Osteoblast (primary cell): ENCODE measurements at regions not wholly inside any gene's neighbourhood (a gene's known extent, or its start where the extent isn't known, plus 50 kb on each side); places are given as distances from the start of the nearest gene placed in this dataset.

Experiments used
- DNase-seq: peaks from one replicate; pipeline ENCODE4 v3.0.0; 2011; ENCODE audit warnings: low spot score, mixed read lengths; ENCODE audit not compliant: insufficient read length; ENCODE audit errors: missing footprints
- H2AFZ ChIP-seq: 2 replicates; pipeline ENCODE4 v1.6.0; 2011; ENCODE audit warnings: mild to moderate bottlenecking, low read length
- H3K27ac ChIP-seq: 2 replicates; pipeline ENCODE4 v1.5.1; 2011; ENCODE audit warnings: mild to moderate bottlenecking, low read depth, low read length, moderate library complexity
- H3K27me3 ChIP-seq: 2 replicates; pipeline ENCODE4 v1.6.0; 2012; ENCODE audit warnings: mild to moderate bottlenecking, control low read depth, inconsistent platforms, low read length, moderate library complexity; ENCODE audit not compliant: insufficient read depth
- H3K36me3 ChIP-seq: 2 replicates; pipeline ENCODE4 v1.5.1; 2011; ENCODE audit warnings: mild to moderate bottlenecking, low read length, control low read depth, moderate library complexity; ENCODE audit not compliant: insufficient read depth
- H3K4me1 ChIP-seq: 2 replicates; pipeline ENCODE4 v1.5.1; 2011; ENCODE audit warnings: mild to moderate bottlenecking, low read length, control low read depth, moderate library complexity; ENCODE audit not compliant: insufficient read depth
- H3K4me2 ChIP-seq: 2 replicates; pipeline ENCODE4 v1.6.0; 2011; ENCODE audit warnings: mild to moderate bottlenecking, low read length; ENCODE audit not compliant: insufficient read depth
- H3K4me3 ChIP-seq: fragments of 200-600 bp; sonication (generic); 3 replicates; pipeline ENCODE4 v1.5.1; 2012; ENCODE audit warnings: mild to moderate bottlenecking, low read length, inconsistent platforms; ENCODE audit not compliant: insufficient read depth
- H3K79me2 ChIP-seq: 2 replicates; pipeline ENCODE4 v1.6.0; 2012; ENCODE audit warnings: mild to moderate bottlenecking, low read length, control low read depth, inconsistent platforms; ENCODE audit not compliant: insufficient read depth
- H3K9me3 ChIP-seq: 2 replicates; pipeline ENCODE4 v1.5.1; 2011; ENCODE audit warnings: low read depth, low read length, control low read depth
- H4K20me1 ChIP-seq: 2 replicates; pipeline ENCODE4 v1.6.0; 2012; ENCODE audit warnings: mild to moderate bottlenecking, low read length, control low read depth; ENCODE audit not compliant: insufficient read depth
- CTCF ChIP-seq: IDR thresholded peaks from 2 replicates; pipeline ENCODE4 v1.5.1; 2011; ENCODE audit warnings: mild to moderate bottlenecking, low read depth, low read length, moderate library complexity; ENCODE audit errors: extremely low read depth

- H3K36me3 ChIP-seq, result no peaks in the 10 kb centered on the region
- H3K4me2 ChIP-seq, result no peak overlapping the region
- no peak for DNase-seq
- H3K27me3 ChIP-seq, result no peaks in the 10 kb centered on the region
- H3K79me2 ChIP-seq, result no peaks in the 10 kb centered on the region
- no peak overlapping the region for H3K4me3 ChIP-seq
- H2AFZ ChIP-seq, result no peak overlapping the region
- no peaks in the 10 kb centered on the region for H4K20me1 ChIP-seq
- no peak for TF ChIP-seq CTCF
- peaks cover 5% of the 10 kb centered on the region for H3K4me1 ChIP-seq
- H3K9me3 ChIP-seq, result no peaks in the 10 kb centered on the region
- no peak overlapping the region for H3K27ac ChIP-seq
These were observed 300.5 kb downstream of the TMX3 start for GRCh38 chr18:68414407-68414806.

GRCh38 chr18:68409576-68409975, 305.3 kb downstream of the TMX3 start:
- no peaks in the 10 kb centered on the region for H4K20me1 ChIP-seq
- H3K79me2 ChIP-seq, result no peaks in the 10 kb centered on the region
- no peaks in the 10 kb centered on the region for H3K9me3 ChIP-seq
- no peak overlapping the region for H3K4me2 ChIP-seq
- TF ChIP-seq CTCF, result no peak
- no peak for DNase-seq
- H3K4me1 ChIP-seq, result no peaks in the 10 kb centered on the region
- no peaks in the 10 kb centered on the region for H3K36me3 ChIP-seq
- no peaks in the 10 kb centered on the region for H3K27me3 ChIP-seq
- H2AFZ ChIP-seq, result no peak overlapping the region
- H3K27ac ChIP-seq, result no peak overlapping the region
- no peak overlapping the region for H3K4me3 ChIP-seq

- no peaks in the 10 kb centered on the region for H3K79me2 ChIP-seq
- H3K9me3 ChIP-seq, result no peaks in the 10 kb centered on the region
- H3K4me1 ChIP-seq, result no peaks in the 10 kb centered on the region
- H2AFZ ChIP-seq, result peak overlapping the region; percentile 33
- no peaks in the 10 kb centered on the region for H3K27me3 ChIP-seq
- DNase-seq, result no peak
- no peaks in the 10 kb centered on the region for H3K36me3 ChIP-seq
- H3K4me2 ChIP-seq, result no peak overlapping the region
- H3K27ac ChIP-seq, result no peak overlapping the region
- no peak overlapping the region for H3K4me3 ChIP-seq
- H4K20me1 ChIP-seq, result no peaks in the 10 kb centered on the region
- TF ChIP-seq CTCF, result peak; percentile 6
These were observed 308.1 kb downstream of the TMX3 start for GRCh38 chr18:68406761-68407160.

GRCh38 chr18:68402784-68403183, 312.1 kb downstream of the TMX3 start:
- no peaks in the 10 kb centered on the region for H3K27me3 ChIP-seq
- TF ChIP-seq CTCF, result no peak
- no peak overlapping the region for H2AFZ ChIP-seq
- H3K27ac ChIP-seq, result no peak overlapping the region
- no peaks in the 10 kb centered on the region for H4K20me1 ChIP-seq
- no peaks in the 10 kb centered on the region for H3K4me1 ChIP-seq
- H3K4me3 ChIP-seq, result no peak overlapping the region
- H3K36me3 ChIP-seq, result no peaks in the 10 kb centered on the region
- H3K9me3 ChIP-seq, result no peaks in the 10 kb centered on the region
- DNase-seq, result no peak
- no peaks in the 10 kb centered on the region for H3K79me2 ChIP-seq
- H3K4me2 ChIP-seq, result no peak overlapping the region
